BE2C (cell line): ENCODE measurements at regions not wholly inside any gene's neighbourhood (a gene's known extent, or its start where the extent isn't known, plus 50 kb on each side); places are given as distances from the start of the nearest gene placed in this dataset.

Source experiments
- DNase-seq: peaks from one replicate; pipeline ENCODE4 v3.0.0-alpha.2; 2020
- H3K27me3 ChIP-seq: fragments of 250-450 bp; sonication (Bioruptor Pico); 2 replicates; pipeline ENCODE4 v1.5.1; 2020; ENCODE audit warnings: mild to moderate bottlenecking
- H3K36me3 ChIP-seq: fragments of 250-450 bp; sonication (Bioruptor Pico); 2 replicates; pipeline ENCODE4 v1.5.1; 2020; ENCODE audit warnings: mild to moderate bottlenecking
- H3K4me1 ChIP-seq: fragments of 250-450 bp; sonication (Bioruptor Pico); 2 replicates; pipeline ENCODE4 v1.5.1; 2020
- H3K4me3 ChIP-seq: 2 replicates; pipeline ENCODE4 v1.5.1; 2011; ENCODE audit warnings: low read depth, low read length
- H3K9me3 ChIP-seq: fragments of 250-450 bp; sonication (Bioruptor Pico); 2 replicates; pipeline ENCODE4 v1.5.1; 2020
- CTCF ChIP-seq: IDR thresholded peaks from 2 replicates; pipeline ENCODE4 v1.5.1; 2012; ENCODE audit warnings: mild to moderate bottlenecking, low read depth, low read length

GRCh38 chr10:36636879-36637278, 488.5 kb upstream of the ANKRD30A start:
- no peaks in the 10 kb centered on the region for H3K27me3 ChIP-seq
- H3K4me3 ChIP-seq: no peak overlapping the region
- no peaks in the 10 kb centered on the region for H3K9me3 ChIP-seq
- no peak for TF ChIP-seq CTCF
- H3K36me3 ChIP-seq: no peaks in the 10 kb centered on the region
- no peak for DNase-seq
- no peaks in the 10 kb centered on the region for H3K4me1 ChIP-seq

GRCh38 chr10:36636285-36636839, 489.0 kb upstream of the ANKRD30A start:
- H3K9me3 ChIP-seq: no peaks in the 10 kb centered on the region
- H3K27me3 ChIP-seq: no peaks in the 10 kb centered on the region
- no peaks in the 10 kb centered on the region for H3K4me1 ChIP-seq
- H3K4me3 ChIP-seq: no peak overlapping the region
- no peak for TF ChIP-seq CTCF
- DNase-seq: no peak
- H3K36me3 ChIP-seq: no peaks in the 10 kb centered on the region

- Histone ChIP-seq H3K27me3 (no peaks in the 10 kb centered on the region), H3K36me3 (no peaks in the 10 kb centered on the region), H3K9me3 (no peaks in the 10 kb centered on the region), H3K4me3 (no peak overlapping the region), H3K4me1 (no peaks in the 10 kb centered on the region)
- no peak for DNase-seq
- TF ChIP-seq CTCF: no peak
Measured at GRCh38 chr10:36634916-36635315, 490.5 kb upstream of the ANKRD30A start.

GRCh38 chr10:36630267-36630666, 495.1 kb upstream of the ANKRD30A start:
- H3K27me3 ChIP-seq: no peaks in the 10 kb centered on the region
- H3K9me3 ChIP-seq: no peaks in the 10 kb centered on the region
- no peak for DNase-seq
- H3K4me3 ChIP-seq: no peak overlapping the region
- no peaks in the 10 kb centered on the region for H3K36me3 ChIP-seq
- no peak for TF ChIP-seq CTCF
- H3K4me1 ChIP-seq: no peaks in the 10 kb centered on the region

- no peak for TF ChIP-seq CTCF
- H3K9me3 ChIP-seq: no peaks in the 10 kb centered on the region
- H3K27me3 ChIP-seq: no peaks in the 10 kb centered on the region
- no peaks in the 10 kb centered on the region for H3K36me3 ChIP-seq
- H3K4me3 ChIP-seq: no peak overlapping the region
- DNase-seq: no peak
- H3K4me1 ChIP-seq: no peaks in the 10 kb centered on the region
Measured at GRCh38 chr10:36629476-36629875, 495.9 kb upstream of the ANKRD30A start.

- DNase-seq: no peak
- Histone ChIP-seq H3K9me3 (no peaks in the 10 kb centered on the region), H3K4me3 (no peak overlapping the region), H3K4me1 (no peaks in the 10 kb centered on the region), H3K27me3 (no peaks in the 10 kb centered on the region), H3K36me3 (no peaks in the 10 kb centered on the region)
- no peak for TF ChIP-seq CTCF
Measured at GRCh38 chr10:36624551-36625100, 500.8 kb upstream of the ANKRD30A start.
